Mesothelial cell of epicardium (in vitro differentiated cells): ENCODE measurements at regions not wholly inside any gene's neighbourhood (a gene's known extent, or its start where the extent isn't known, plus 50 kb on each side); places are given as distances from the start of the nearest gene placed in this dataset.

Experiments
- DNase-seq, 2 experiments: peaks; one replicate each; pipeline ENCODE4 v3.0.0; 2021; ENCODE audit warnings: low spot score in 2 of 2; ENCODE audit not compliant: unreplicated experiment in 2 of 2
- H3K27ac Mint-ChIP-seq: 2 replicates; pipeline ENCODE4 v1.8.0; 2021; ENCODE audit warnings: mixed read lengths
- H3K27me3 Mint-ChIP-seq: 2 replicates; pipeline ENCODE4 v1.8.0; 2021; ENCODE audit warnings: low read depth, mixed read lengths
- H3K36me3 Mint-ChIP-seq: 2 replicates; pipeline ENCODE4 v1.8.0; 2021; ENCODE audit warnings: mixed read lengths
- H3K4me1 Mint-ChIP-seq: 2 replicates; pipeline ENCODE4 v1.8.0; 2021; ENCODE audit warnings: mixed read lengths
- H3K4me3 Mint-ChIP-seq: 2 replicates; pipeline ENCODE4 v1.8.0; 2021; ENCODE audit warnings: mild to moderate bottlenecking, moderate library complexity, mixed read lengths
- H3K9me3 Mint-ChIP-seq: 2 replicates; pipeline ENCODE4 v1.8.0; 2021; ENCODE audit warnings: mixed read lengths
- TF ChIP-seq, protein P1 (sequence below): fragments of 200-600 bp; sonication (generic); IDR thresholded peaks from one replicate; pipeline ENCODE4 v1.5.0; 2021; ENCODE audit warnings: antibody characterized with exemption; ENCODE audit not compliant: unreplicated experiment

- Mint-ChIP-seq H3K27ac (no peak overlapping the region), H3K9me3 (no peaks in the 10 kb centered on the region), H3K27me3 (peaks cover 38% of the 10 kb centered on the region), H3K36me3 (no peaks in the 10 kb centered on the region), H3K4me3 (no peak overlapping the region), H3K4me1 (peaks cover 12% of the 10 kb centered on the region)
- no peak for DNase-seq
- TF ChIP-seq, protein P1, sequence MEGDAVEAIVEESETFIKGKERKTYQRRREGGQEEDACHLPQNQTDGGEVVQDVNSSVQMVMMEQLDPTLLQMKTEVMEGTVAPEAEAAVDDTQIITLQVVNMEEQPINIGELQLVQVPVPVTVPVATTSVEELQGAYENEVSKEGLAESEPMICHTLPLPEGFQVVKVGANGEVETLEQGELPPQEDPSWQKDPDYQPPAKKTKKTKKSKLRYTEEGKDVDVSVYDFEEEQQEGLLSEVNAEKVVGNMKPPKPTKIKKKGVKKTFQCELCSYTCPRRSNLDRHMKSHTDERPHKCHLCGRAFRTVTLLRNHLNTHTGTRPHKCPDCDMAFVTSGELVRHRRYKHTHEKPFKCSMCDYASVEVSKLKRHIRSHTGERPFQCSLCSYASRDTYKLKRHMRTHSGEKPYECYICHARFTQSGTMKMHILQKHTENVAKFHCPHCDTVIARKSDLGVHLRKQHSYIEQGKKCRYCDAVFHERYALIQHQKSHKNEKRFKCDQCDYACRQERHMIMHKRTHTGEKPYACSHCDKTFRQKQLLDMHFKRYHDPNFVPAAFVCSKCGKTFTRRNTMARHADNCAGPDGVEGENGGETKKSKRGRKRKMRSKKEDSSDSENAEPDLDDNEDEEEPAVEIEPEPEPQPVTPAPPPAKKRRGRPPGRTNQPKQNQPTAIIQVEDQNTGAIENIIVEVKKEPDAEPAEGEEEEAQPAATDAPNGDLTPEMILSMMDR = no peak
Measured at GRCh38 chr16:49022351-49022963, 259.2 kb downstream of the CBLN1 start.

DNA sequence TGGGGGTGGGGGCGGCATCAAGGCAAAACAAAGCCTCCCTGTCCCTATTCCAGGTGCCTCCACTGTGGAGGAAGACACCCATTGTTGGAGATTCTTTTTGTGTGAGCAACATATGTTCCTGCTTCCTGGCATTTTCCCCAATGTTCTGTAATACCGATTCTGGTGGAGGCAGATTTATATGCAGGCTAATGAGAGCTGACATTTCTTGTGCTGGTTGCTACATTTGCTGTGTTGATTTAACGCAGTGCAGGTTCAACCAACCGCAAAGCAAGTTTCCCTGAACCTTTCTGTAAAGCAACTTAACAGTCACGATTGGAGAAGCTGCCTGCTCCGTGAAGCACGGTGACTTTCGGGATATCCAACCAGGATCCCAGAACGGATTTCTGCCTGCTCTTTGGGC lies 260.5 kb downstream of the CBLN1 start:
- Mint-ChIP-seq H3K4me3 (no peak overlapping the region), H3K4me1 (peaks cover 12% of the 10 kb centered on the region), H3K27ac (no peak overlapping the region), H3K9me3 (no peaks in the 10 kb centered on the region), H3K36me3 (no peaks in the 10 kb centered on the region), H3K27me3 (peaks cover 36% of the 10 kb centered on the region)
- TF ChIP-seq, protein P1 = no peak
- no peak for DNase-seq

- DNase-seq = no peak
- H3K27ac Mint-ChIP-seq = no peak overlapping the region
- no peak overlapping the region for H3K4me3 Mint-ChIP-seq
- H3K9me3 Mint-ChIP-seq = no peaks in the 10 kb centered on the region
- H3K36me3 Mint-ChIP-seq = no peaks in the 10 kb centered on the region
- TF ChIP-seq, protein P1 = no peak
- peaks cover 12% of the 10 kb centered on the region for H3K4me1 Mint-ChIP-seq
- peaks cover 35% of the 10 kb centered on the region for H3K27me3 Mint-ChIP-seq
Measured at GRCh38 chr16:49020436-49020835, 261.2 kb downstream of the CBLN1 start.

GRCh38 chr16:49019831-49020230 lies 261.8 kb downstream of the CBLN1 start:
- no peak overlapping the region for H3K27ac Mint-ChIP-seq
- DNase-seq = no peak
- H3K36me3 Mint-ChIP-seq = no peaks in the 10 kb centered on the region
- TF ChIP-seq, protein P1 = no peak
- H3K4me3 Mint-ChIP-seq = no peak overlapping the region
- peaks cover 12% of the 10 kb centered on the region for H3K4me1 Mint-ChIP-seq
- no peaks in the 10 kb centered on the region for H3K9me3 Mint-ChIP-seq
- peaks cover 39% of the 10 kb centered on the region for H3K27me3 Mint-ChIP-seq

- no peaks in the 10 kb centered on the region for H3K36me3 Mint-ChIP-seq
- H3K27me3 Mint-ChIP-seq = peaks cover 46% of the 10 kb centered on the region
- H3K4me3 Mint-ChIP-seq = no peak overlapping the region
- TF ChIP-seq, protein P1 = no peak
- peaks cover 12% of the 10 kb centered on the region for H3K4me1 Mint-ChIP-seq
- H3K9me3 Mint-ChIP-seq = no peaks in the 10 kb centered on the region
- H3K27ac Mint-ChIP-seq = no peak overlapping the region
- no peak for DNase-seq
Measured at GRCh38 chr16:49019081-49019633, 262.5 kb downstream of the CBLN1 start.
